Left lung (tissue), 4 donors: ENCODE measurements at regions not wholly inside any gene's neighbourhood (a gene's known extent, or its start where the extent isn't known, plus 50 kb on each side); places are given as distances from the start of the nearest gene placed in this dataset.
A peak's percentile ranks its signal among the peaks of the same experiment; 100 is the strongest.

Experiments used
- ATAC-seq: fragments of 200-7000 bp; cut with Tn5 transposase; one replicate; pipeline ENCODE4 v1.9.1; 2020; ENCODE audit warnings: moderate library complexity
- DNase-seq, 4 donors: peaks; one replicate each; pipeline ENCODE4 v3.0.0-alpha.2; 2013 to 2020
- H3K27ac ChIP-seq, 2 donors: fragments of 200-600 bp; sonication (generic) in 1 of 2; one replicate each; pipeline versions ENCODE4 v1.5.0 to v1.8.0; 2020 to 2021
- H3K27me3 ChIP-seq, 2 donors: fragments of 200-600 bp; sonication (generic) in 1 of 2; one replicate each; pipeline versions ENCODE4 v1.5.0 to v1.8.0; 2020 to 2021
- H3K36me3 ChIP-seq, 2 donors: fragments of 200-600 bp; sonication (generic) in 1 of 2; one replicate each; pipeline versions ENCODE4 v1.5.0 to v1.8.0; 2020 to 2021
- H3K4me1 ChIP-seq, 2 donors: fragments of 200-600 bp; one replicate each; pipeline ENCODE4 v1.8.0; 2021
- H3K4me3 ChIP-seq, 2 donors: fragments of 200-600 bp; sonication (generic) in 1 of 2; one replicate each; pipeline versions ENCODE4 v1.5.0 to v1.8.0; 2020 to 2021; ENCODE audit warnings: mild to moderate bottlenecking in 1 of 2
- H3K9me3 ChIP-seq, 2 donors: fragments of 200-600 bp; sonication (generic) in 1 of 2; one replicate each; pipeline versions ENCODE4 v1.5.0 to v1.8.0; 2020 to 2021
- intact Hi-C, 2 donors: fragments of 100-400 bp; cut with DNase I; formaldehyde crosslinking; loops; one replicate each; pipeline versions ENCODE4 v1.11.2 to v1.14.2; 2022
- TF ChIP-seq, protein P1 (sequence below), 2 donors: fragments of 200-600 bp; sonication (generic) in 1 of 2; IDR thresholded peaks; one replicate each; pipeline versions ENCODE4 v1.5.0 to v1.8.0; 2021; ENCODE audit warnings: antibody characterized with exemption in 2 of 2
- donor health status: DM: no; HTN: yes; CAD: no.
- donor health status: DM: no; HTN: no; CAD: no.

DNA sequence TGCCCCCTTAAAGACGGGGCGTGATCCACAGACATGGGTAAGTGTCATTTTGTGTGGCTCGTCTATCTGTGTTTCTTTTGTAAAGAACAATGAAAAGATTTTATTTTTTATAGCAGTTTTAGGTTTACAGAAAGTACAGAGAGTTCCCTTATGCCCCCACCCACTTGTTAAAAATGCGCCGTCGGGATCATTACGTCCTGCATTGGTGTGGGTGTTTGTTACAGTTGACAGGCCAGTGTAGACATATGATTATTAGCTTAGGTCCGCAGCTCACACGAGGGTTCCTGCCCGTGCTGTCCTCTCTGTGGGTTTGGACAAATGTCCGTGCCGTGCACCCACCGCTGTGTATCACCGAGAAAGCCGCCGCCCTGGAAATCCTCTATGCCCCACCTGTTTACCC is 50.5 kb downstream of the RGS12 start:
- H3K36me3 ChIP-seq: no peaks in the 10 kb centered on the region
- TF ChIP-seq, protein P1, sequence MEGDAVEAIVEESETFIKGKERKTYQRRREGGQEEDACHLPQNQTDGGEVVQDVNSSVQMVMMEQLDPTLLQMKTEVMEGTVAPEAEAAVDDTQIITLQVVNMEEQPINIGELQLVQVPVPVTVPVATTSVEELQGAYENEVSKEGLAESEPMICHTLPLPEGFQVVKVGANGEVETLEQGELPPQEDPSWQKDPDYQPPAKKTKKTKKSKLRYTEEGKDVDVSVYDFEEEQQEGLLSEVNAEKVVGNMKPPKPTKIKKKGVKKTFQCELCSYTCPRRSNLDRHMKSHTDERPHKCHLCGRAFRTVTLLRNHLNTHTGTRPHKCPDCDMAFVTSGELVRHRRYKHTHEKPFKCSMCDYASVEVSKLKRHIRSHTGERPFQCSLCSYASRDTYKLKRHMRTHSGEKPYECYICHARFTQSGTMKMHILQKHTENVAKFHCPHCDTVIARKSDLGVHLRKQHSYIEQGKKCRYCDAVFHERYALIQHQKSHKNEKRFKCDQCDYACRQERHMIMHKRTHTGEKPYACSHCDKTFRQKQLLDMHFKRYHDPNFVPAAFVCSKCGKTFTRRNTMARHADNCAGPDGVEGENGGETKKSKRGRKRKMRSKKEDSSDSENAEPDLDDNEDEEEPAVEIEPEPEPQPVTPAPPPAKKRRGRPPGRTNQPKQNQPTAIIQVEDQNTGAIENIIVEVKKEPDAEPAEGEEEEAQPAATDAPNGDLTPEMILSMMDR (IDR thresholded peaks at IDR 0.05): no peak
- DNase-seq (no peak), ATAC-seq (no peak)
- no peaks in the 10 kb centered on the region for H3K27me3 ChIP-seq
- no peak overlapping the region for H3K27ac ChIP-seq
- intact Hi-C loops: no loop called here
- H3K9me3 ChIP-seq: no peaks in the 10 kb centered on the region
- H3K4me1 ChIP-seq: peaks cover 0 to 16% of the 10 kb centered on the region in 2 donors
- H3K4me3 ChIP-seq: no peak overlapping the region

- intact Hi-C loops: no loop called here
- Histone ChIP-seq H3K36me3 (no peaks in the 10 kb centered on the region), H3K4me3 (no peak overlapping the region), H3K9me3 (no peaks in the 10 kb centered on the region), H3K4me1 (peaks cover 0 to 16% of the 10 kb centered on the region in 2 donors), H3K27me3 (no peaks in the 10 kb centered on the region), H3K27ac (no peak overlapping the region)
- no peak for ATAC-seq
- DNase-seq: no peak
- TF ChIP-seq, protein P1 (IDR thresholded peaks at IDR 0.05): no peak
These were observed 51.3 kb downstream of the RGS12 start for GRCh38 chr4:3344104-3344503.

DNA sequence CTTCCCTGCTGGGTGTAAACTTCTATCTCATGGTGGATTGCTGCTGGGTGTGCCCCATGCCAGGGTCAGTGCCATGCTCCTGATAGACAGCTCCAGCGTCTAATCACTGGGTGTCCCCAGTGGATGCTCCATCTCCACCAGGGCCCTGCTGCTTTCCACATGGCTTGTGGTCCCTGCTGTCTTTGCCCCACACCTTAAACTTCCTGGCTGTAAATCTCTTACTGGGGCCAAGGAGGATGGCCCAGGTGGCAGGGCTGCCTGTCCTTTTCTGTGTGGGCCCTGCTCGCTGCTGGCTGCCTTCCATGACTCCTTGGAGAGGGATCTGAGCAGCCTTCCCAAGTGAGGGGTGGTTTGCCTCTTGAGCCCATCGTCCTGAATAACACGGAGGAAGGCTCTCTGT is 51.8 kb downstream of the RGS12 start:
- peaks cover 0 to 16% of the 10 kb centered on the region in 2 donors for H3K4me1 ChIP-seq
- no peak overlapping the region for H3K27ac ChIP-seq
- DNase-seq (no peak), ATAC-seq (no peak)
- intact Hi-C loops: no loop called here
- no peaks in the 10 kb centered on the region for H3K27me3 ChIP-seq
- TF ChIP-seq, protein P1 (IDR thresholded peaks at IDR 0.05): no peak
- no peak overlapping the region for H3K4me3 ChIP-seq
- no peaks in the 10 kb centered on the region for H3K36me3 ChIP-seq
- no peaks in the 10 kb centered on the region for H3K9me3 ChIP-seq

- peaks cover 0 to 16% of the 10 kb centered on the region in 2 donors for H3K4me1 ChIP-seq
- TF ChIP-seq, protein P1 (IDR thresholded peaks at IDR 0.05): no peak
- H3K36me3 ChIP-seq: no peaks in the 10 kb centered on the region
- H3K4me3 ChIP-seq: no peak overlapping the region
- H3K27me3 ChIP-seq: no peaks in the 10 kb centered on the region
- intact Hi-C loops: no loop called here
- no peak for ATAC-seq
- DNase-seq: no peak
- no peak overlapping the region for H3K27ac ChIP-seq
- H3K9me3 ChIP-seq: no peaks in the 10 kb centered on the region
These were observed 52.6 kb downstream of the RGS12 start for GRCh38 chr4:3345384-3345783.

DNA sequence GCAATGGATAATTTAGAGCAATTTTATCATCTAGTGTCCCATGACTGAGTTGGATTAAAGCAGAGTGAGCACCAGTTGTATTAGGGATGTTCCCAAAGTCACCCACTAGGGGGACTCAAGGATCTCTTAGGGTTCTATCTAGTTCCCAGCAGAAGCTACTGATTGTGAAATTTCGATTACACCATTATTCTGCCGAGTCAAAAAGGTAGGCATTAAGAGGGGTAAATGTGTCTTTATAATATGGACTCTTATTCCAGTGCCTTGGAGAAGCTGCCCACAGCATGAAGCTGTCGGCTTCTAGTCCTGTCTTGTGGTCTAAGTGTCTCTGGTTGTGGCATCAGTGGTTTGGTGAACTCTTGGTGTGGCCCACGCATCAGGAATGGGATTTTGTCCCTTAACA is 53.3 kb downstream of the RGS12 start:
- Histone ChIP-seq H3K4me1 (peaks cover 0 to 16% of the 10 kb centered on the region in 2 donors), H3K9me3 (no peaks in the 10 kb centered on the region), H3K4me3 (no peak overlapping the region), H3K27me3 (no peaks in the 10 kb centered on the region), H3K27ac (no peak overlapping the region), H3K36me3 (no peaks in the 10 kb centered on the region)
- DNase-seq (peak in 2 of 4 donors; percentile 66 to 84), ATAC-seq (peak; percentile 98)
- intact Hi-C loops: loop anchor here in 1 of 2 donors (2.0 kb wide), 1 partner anchor 97 kb away; no protein-coding TSS in a partner anchor
- TF ChIP-seq, protein P1 (IDR thresholded peaks at IDR 0.05): peak; percentile 86 to 91
